ENCODE measurements at regions not wholly inside any gene's neighbourhood (a gene's known extent, or its start where the extent isn't known, plus 50 kb on each side); places are given as distances from the start of the nearest gene placed in this dataset.

- TF ChIP-seq, protein P1, sequence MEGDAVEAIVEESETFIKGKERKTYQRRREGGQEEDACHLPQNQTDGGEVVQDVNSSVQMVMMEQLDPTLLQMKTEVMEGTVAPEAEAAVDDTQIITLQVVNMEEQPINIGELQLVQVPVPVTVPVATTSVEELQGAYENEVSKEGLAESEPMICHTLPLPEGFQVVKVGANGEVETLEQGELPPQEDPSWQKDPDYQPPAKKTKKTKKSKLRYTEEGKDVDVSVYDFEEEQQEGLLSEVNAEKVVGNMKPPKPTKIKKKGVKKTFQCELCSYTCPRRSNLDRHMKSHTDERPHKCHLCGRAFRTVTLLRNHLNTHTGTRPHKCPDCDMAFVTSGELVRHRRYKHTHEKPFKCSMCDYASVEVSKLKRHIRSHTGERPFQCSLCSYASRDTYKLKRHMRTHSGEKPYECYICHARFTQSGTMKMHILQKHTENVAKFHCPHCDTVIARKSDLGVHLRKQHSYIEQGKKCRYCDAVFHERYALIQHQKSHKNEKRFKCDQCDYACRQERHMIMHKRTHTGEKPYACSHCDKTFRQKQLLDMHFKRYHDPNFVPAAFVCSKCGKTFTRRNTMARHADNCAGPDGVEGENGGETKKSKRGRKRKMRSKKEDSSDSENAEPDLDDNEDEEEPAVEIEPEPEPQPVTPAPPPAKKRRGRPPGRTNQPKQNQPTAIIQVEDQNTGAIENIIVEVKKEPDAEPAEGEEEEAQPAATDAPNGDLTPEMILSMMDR (IDR thresholded peaks at IDR 0.05 in 4 of 5, conservative IDR thresholded peaks at IDR 0.05 in 1 of 5): no peak
- no peak for TF ChIP-seq POLR2A (IDR thresholded peaks at IDR 0.05)
Observed at GRCh38 chr4:37130465-37130864, 114.1 kb upstream of the NWD2 start.

All from gastrocnemius medialis (tissue), 4 donors.